CMK (cell line): ENCODE measurements at regions not wholly inside any gene's neighbourhood (a gene's known extent, or its start where the extent isn't known, plus 50 kb on each side); places are given as distances from the start of the nearest gene placed in this dataset.
"Not testable (repeated sequence)": the region's sequence is repeated elsewhere in the genome, so short reads cannot be mapped to it uniquely, and the experiment has no call there.

Experiments used
- DNase-seq: peaks from one replicate; pipeline ENCODE4 v3.0.0-alpha.2; 2010; ENCODE audit warnings: low read depth

DNA sequence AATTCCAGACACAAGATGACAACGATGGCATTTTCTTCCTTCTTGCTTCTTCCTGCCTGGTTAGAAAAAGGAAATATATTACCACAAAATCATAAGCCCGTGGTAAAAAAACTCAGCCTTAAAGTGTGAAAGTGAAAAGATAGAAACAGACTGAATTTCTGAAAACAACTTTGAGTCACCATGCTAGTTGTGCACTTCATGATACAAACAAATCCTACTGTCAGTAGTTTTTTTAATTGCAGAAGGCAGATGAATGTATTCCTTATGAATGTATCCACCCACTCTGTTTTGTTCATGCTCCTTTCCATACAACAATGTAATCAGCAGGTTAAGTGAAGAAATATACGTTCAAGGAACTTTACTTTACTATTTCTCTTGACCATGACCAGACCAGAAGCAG lies 1144.7 kb downstream of the OTOL1 start:
- no peak for DNase-seq

DNA sequence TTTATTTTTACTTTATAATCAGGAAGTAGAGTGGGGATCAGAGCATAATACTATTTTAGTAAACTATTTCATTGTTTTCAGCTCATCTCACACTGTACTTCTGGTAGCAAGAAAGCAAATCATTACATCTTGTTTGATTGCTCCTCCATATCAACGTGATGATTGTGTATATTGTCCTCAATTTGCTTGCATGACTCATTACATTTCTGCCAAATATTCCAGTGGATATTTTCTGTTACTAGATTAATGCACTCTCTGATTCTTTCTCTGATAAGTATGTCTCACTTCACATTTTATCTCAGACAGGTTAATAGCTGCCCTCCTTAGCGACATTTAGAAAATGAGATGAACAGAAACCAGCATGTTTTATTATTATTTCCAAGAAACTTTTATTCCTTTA lies 1145.3 kb downstream of the OTOL1 start:
- no peak for DNase-seq

DNA sequence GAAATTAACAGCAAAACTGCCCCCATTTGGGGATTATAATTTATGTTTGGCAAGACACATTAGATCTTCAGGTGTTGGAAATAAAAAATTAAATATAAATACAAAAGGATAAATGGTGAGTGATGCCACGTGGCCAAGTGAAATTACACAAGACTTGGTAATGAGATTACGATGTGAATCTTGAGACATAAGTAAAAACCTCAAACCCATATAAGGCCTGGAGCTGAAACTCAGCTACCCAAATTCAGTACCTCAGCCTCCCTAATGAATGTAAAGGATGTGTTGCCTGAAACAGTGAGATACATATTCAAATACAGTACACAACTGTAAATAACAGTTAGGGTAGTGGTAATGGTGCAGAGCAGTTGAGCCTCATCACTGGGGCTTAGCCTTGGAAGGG lies 1146.6 kb downstream of the OTOL1 start:
- DNase-seq, result no peak

DNA sequence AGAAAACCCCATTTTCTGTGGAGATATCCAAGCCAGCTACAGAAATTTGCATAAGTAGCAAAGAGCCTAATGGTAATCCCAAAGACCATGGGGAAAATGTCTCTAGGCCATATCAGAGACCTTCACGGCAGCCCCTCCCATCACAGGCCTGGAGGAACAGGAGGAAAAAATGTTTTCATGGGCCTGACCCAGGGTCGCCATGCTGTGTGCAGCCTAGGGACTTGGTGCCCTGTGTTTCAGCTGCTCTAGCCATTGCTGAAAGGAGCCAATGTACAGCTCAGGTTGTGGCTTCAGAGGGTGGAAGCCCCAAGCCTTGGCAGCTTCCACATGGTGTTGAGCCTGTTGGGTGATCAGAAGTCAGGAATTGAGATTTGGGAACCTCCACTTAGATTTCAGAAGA lies 1150.7 kb downstream of the OTOL1 start:
- no peak for DNase-seq

DNA sequence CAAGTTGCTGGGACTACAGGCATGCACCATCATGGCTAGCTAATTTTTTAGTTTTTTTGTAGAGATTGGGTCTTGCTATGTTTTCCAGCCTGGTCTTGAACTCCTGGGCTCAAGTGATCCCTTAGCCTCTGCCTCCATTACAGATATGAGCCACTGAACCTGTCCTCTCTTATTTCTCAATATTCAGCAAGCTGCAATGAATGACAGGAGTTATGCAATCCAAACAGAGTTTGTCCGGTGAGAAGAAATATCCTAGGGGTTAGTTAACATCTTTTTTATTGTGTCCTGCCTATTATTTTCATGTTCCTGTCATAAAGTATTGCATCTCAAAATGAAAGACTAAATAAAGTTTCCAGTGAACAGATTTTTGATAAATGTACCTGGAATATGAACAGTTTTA lies 1161.4 kb downstream of the OTOL1 start:
- no peak for DNase-seq

DNA sequence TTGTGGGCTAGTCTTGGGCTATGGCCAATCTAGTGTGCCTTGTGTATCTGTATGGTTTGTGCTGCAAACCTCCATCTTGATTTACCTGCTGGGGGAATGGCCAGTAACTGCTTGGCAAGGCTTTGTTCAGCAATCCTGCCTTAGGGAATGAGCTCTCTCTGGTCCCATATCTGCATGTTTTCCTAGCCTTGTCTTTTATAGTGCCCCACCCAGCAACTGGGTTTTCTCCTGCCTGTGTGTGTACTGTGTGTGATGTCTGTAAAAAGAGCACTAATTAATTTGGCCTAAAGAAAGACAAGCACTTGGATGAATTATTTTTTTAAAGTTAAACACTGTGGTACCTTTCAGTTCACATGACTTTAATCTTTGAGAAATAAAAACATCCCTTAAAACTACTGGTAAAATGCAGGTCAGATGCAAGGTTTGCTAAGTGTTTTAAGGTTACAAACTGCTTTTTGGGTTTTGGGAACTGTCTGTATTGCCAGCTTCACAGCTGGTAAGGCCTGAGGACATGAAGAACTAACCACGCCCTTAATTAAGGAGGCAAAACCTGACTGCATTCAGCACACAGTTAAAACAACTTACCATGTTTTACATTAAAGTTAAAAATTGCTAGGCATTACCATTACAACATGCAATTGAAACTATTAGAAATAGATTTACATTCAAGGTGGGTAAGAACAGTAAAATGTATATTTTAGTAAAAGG lies 1169.2 kb downstream of the OTOL1 start:
- no peak for DNase-seq

DNA sequence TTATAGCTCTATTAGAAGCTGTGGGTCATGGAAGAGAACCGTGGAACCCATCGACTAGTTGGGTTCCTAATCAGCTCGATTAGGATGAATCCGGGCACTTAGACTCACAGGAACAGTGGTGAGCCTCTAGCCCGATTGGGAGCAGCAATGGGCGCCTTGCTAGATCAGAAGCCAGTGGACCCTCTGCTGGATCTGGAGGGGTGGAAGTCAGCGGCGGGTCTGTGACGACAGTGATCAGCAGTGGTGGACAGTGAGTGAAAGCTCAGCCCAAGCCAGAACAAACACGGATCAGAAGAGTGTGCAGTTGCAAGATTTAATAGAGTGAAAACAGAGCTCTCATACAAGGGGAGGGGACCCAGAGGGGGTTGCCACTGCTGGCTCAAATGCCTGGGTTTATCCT lies 1170.2 kb downstream of the OTOL1 start:
- DNase-seq, result no peak

DNA sequence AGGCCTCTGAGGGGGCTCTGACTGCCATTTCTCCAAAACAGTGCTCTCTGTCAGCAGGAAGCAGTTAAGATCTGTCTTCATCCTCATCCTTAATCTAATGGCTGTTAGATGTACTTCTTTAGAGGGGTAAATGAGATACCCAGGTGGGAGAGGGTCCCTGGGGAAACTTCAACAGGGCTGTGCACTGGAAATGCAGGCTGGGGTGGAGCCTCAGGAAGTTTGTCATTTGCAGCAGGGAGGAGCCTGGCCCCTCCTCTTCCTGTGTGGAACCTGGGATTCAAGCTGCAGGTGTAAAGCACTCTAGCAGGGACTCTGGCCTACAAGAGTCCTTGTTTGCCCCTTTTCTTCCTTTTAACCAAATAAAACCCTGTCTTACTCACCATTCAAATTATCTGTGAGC lies 1173.6 kb downstream of the OTOL1 start:
- DNase-seq, result no peak

DNA sequence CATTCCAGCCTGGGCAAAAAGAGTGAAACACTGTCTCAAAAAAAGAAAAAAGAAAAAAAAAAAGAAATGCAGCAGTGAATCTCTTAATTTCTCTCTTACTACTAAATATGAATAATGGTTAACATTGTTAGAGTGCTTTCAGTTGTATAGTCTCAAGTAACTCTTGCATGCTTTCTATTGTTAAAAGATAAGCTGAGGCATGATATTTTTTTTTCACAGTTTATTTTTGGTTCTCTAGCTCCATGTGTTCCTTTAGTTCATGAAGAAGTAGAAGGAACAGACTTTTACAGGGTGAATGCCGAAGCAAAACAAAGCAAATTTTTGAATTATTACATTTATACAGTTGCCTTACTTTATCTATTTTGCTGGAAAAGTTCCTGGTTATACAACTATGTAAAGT lies 1180.9 kb downstream of the OTOL1 start:
- no peak for DNase-seq

DNA sequence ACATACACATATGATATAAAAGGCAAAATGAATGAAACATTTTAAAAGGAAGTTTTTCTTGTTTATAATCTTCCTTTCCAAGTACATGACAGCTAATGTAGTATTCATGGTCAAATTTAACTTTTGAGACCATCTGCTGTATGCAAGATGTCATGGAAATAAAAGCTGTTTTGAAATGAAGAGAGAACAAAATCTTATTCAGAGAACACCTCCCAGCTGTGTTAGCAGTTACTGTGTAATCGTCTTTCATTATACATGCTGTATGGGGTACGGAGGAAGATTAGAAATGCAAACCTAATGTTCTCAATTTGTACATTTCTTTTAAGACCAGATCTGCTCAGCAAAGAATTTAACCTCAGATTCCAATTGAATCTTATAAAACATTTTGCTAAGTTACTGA lies 1182.3 kb downstream of the OTOL1 start:
- DNase-seq, result no peak

DNA sequence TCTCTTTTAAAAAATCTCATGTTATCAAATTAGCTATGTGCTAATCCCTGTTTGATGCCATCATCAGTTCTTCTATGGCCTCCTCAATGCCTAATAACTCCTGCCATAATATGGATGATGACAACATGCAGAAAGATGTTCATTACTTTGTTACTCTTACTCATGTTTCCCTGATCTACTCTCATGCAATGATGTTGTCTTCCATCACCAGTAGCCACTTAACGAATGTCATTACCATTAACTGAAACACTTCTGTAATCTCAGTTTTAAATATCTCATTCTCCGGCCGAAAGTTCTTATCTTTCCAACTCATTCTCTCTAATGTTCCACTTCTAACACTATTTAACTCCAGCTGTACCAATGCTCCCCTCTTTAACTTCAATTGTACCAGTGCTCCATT lies 1187.7 kb downstream of the OTOL1 start:
- DNase-seq, result no peak

DNA sequence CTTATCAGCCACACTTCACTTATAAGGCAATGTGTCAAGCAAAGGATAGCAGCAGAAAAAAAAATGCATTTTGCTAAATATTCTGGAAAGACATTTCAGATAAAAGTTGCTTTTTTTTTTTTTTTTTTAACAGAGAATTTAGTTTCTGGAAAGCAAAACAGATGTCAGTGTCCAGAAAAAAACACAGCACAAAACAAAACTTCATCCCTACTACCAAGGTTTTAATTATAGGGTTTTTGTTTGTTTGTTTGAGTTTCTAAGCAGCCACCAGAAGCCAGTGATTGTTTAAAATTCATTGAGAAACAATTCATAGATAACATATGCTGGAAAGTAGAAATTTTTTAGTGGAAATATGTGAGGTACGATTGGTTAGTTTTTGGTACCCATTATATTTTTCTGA lies 1202.7 kb downstream of the OTOL1 start:
- DNase-seq, result no peak

DNA sequence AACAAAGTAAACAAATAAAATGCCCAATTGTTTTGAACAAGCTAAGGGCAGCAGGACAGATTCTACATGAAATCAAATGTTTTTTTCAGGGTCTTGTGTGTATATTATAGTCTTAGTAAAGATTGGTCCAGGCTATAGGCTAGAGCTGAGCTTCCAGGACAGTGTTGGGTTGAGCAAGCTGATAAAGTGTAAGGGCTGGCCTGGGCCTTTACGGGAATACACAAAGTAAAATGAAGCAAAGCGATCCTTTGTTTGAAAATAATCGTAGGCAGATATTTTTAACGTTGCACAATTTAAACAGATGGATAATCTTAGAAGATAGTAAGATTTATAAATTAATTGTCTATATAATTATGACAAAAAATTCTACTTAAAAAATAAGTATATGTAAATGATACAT lies 1204.6 kb downstream of the OTOL1 start:
- no peak for DNase-seq

DNA sequence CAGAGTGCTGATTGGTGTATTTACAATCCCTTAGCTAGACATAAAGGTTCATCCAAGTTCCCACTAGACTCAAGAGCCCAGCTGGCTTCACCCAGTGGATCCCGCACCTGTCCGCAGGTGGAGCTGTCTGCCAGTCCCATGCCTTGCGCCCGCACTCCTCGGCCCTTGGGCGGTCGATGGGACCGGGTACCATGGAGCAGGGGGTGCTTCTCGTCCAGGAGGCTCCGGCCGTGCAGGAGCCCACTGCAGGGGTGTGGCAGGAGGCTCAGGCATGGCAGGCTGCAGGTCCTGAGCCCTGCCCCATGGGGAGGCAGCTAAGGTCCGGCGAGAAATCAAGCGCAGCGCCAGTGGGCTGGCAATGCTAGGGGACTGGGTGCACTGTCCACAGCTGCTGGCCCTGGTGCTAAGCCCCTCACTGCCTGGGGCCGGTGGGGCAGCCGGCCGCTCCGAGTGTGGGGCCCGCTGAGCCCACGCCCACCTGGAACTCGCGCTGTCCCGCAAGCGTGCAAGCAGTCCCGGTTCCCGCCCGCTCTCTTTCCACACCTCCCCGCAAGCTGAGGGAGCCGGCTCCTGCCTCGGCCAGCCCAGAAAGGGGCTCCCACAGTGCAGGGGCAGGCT lies 1206.3 kb downstream of the OTOL1 start:
- no peak for DNase-seq

DNA sequence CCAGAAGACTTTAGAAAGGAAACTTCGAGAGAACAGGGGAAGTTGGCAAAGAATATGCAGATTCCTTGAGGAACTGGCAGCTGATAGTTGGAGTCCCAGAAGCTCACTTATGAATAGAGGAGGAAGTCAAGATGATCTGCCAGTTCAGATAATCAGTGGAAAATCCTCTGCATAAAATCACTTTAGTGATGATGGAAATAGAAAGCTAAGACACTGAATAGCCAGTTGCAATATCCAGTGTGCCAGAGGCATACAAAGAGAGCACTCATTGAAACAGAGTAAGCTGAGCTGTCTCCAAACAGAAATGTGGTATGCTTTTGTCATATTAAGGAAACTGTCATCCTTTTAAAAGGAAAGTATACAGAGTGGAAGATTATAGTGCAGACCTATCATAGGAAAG lies 1207.6 kb downstream of the OTOL1 start:
- no peak for DNase-seq

DNA sequence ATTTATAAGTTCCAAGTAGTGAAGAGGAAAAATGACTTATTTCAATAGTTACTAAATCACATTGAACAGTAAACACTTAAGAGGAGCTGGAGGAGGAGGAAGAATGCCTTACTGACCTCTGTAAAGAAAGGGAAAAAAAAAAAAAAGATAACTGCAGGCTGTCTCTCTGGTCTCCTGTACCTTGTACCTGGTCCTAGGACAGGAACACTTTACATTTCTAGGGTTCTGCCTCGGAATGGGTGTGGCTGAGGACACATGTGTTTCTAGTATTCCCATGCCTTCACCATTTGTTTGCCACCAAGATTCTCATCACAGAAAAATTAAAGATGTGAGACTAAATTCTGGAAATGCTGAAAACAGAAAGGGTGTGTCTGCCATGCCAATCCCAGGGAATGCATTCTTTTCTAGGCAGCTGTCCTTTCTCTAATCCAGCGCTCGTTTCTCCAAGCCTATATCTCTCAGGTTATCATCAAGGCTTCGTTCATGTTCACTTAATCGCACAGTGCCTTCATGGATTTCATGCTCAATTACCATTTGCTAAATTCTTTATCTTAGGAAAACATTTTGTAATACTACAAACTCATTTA lies 1208.3 kb downstream of the OTOL1 start:
- DNase-seq, result no peak

DNA sequence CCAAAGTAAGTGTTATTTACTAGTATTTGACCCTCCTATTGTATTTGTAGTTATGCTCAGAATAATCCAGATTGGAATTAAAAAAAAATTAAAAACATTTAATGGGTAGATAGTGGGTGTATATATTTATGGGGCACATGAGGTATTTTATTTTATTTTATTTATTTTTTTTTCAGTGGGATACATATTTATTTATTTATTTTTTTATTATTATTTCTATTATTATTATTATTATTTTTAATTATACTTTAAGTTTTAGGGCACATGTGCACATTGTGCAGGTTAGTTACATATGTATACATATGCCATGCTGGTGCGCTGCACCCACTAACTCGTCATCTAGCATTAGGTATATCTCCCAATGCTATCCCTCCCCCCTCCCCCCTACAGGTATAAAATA lies 1211.8 kb downstream of the OTOL1 start:
- DNase-seq, result not testable (repeated sequence)

DNA sequence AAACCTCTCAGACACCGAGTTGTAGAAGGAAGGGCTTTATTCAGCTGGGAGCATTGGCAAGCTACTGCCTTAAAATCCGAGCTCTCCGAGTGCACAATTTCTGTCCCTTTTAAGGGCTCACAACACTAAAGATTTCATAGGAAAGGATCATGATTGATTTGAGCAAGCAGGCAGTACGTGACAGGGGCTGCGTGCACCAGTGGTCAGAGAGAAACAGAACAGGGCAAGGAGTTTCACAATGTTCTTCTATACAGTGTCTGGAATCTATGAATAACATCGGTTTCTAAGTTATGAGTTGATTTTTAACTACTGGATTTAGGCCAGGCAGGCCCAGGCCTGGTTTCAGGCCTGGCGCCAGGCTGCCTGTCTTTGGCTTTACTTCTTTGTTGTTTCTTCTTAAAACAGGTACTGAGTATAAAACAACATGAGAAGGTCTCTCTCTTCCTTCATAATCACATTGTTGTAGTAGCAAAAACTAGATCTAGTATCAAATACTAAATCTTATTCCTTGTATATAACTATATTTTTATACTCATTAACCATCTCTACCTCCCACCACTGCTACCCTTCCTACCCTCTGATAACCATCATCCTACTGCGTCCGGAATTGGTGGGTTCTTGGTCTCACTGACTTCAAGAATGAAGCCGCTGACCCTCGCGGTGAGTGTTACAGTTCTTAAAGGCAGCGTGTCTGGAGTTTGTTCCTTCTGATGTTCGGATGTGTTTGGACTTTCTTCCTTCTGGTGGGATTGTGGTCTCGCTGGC lies 1212.5 kb downstream of the OTOL1 start:
- DNase-seq, result not testable (repeated sequence)

DNA sequence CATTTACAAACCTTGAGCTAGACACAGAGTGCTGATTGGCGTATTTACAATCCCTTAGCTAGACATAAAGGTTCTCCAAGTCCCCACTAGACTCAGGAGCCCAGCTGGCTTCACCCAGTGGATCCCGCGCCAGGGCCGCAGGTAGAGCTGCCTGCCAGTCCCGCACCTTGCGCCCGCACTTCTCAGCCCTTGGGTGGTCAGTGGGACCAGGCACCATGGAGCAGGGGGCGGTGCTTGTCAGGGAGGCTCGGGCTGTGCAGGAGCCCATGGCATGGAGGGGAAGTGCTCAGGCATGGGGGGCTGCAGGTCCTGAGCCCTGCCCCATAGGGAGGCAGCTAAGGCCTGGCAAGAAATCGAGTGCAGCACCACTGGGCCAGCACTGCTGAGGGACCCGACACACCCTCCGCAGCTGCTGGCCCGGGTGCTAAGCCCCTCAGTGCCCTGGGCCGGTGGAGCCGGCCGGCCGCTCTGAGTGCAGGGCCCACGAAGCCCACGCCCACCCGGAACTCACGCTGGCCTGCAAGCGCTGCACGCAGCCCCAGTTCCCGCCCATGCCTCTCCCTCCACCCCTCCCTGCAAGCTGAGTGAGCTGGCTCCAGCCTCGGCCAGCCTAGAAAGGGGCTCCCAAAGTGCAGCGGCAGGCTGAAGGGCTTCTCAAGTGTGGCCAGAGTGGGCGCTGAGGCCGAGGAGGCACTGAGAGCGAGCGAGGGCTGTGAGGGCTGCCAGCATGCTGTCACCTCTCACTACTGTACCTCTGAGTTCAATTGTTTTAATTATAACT lies 1213.9 kb downstream of the OTOL1 start:
- DNase-seq, result no peak

DNA sequence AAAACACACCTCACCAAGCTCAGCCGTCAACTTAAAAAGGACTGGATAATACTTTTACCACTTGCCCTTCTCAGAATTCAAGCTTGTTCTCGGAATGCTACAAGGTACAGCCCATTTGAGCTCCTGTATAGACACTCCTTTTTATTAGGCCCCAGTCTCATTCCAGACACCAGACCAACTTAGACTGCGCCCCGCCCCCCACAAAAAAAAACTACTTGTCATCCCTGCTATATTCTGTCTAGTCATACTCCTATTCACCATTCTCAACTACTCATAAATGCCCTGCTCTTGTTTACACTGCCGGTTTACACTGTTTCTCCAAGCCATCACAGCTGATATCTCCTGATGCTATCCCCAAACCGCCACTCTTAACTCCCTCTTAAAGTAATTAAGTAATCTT lies 1220.5 kb downstream of the OTOL1 start:
- not testable (repeated sequence) for DNase-seq

DNA sequence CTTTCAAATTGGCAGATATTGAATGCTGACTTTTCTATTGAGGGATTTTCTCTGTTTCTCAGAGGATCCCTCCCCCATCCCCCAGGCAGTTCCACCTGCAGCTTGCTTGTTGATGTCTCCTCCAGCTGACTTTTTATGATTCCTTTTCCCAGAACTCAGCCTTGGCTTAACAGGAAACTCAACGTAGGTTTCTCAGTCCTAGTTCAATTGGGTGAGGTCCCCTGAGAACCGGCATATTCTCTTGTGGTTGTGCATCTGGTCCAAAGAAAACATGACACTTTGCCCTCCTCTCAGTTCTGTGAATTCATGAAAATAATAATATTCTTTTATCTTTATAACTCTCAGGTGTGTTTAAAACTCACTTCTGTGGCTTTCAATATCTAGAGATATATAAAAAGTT lies 1222.1 kb downstream of the OTOL1 start:
- no peak for DNase-seq

DNA sequence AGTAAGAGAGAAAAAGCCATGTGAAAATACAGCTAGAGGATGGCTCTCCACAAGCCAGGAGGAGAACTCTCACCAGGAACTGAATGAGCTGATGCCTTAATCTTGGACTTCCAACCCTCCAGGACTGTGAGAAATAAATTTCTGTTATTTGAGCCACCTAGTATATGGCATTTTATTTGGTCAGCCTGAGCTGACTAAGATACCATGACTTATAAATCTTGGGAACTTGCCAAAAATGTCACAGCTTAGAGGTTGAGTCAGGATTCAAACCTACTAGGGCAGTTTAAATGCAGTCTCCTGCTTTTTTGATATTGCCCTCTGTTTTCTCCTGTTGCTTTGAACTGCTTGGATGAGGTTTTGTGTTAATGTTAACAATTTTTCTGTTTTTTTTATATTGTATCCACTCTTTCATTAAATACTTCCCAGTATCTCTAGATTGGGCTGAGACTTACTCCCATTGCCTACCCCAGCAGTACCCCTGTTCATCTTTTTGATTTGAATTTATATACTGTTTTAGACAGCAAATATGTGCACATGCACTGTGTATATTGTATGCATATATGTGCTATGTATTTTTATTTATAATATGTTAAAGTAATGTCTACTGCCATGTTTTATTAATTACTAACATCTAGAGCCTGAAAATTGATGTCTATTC lies 1223.2 kb downstream of the OTOL1 start:
- DNase-seq, result no peak
